Right renal pelvis (tissue), 4 donors: ENCODE measurements at regions not wholly inside any gene's neighbourhood (a gene's known extent, or its start where the extent isn't known, plus 50 kb on each side); places are given as distances from the start of the nearest gene placed in this dataset.

ENCODE experiments used
- DNase-seq, 4 donors: peaks; one replicate each; pipeline ENCODE4 v3.0.0-alpha.2; 2013; ENCODE audit warnings: low read depth in 4 of 4, low spot score in 3 of 4, missing footprints in 1 of 4

DNA sequence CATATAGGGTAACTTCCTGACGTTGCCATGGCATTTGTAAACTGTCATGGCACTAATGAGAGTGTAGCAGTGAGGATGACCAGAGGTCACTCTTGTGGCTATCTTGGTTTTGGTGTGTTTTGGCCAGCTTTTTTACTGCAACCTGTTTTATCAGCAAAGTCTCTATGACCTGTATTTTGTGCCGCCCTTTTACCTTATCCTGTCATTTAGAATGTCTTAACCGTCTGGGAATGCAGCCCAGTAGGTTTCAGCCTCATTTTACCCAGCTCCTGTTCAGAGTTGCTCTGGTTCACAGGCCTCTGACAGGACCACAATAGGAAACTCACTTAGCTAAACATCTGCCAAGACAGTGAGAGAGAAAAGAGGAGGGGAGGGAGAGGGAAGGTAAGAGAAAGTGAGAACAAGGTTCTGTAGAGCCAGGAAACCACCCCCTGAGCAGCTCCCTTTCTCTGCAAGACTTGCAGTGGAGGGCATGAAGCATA, 64.8 kb upstream of the PLEKHG3 start:
- no peak for DNase-seq

DNA sequence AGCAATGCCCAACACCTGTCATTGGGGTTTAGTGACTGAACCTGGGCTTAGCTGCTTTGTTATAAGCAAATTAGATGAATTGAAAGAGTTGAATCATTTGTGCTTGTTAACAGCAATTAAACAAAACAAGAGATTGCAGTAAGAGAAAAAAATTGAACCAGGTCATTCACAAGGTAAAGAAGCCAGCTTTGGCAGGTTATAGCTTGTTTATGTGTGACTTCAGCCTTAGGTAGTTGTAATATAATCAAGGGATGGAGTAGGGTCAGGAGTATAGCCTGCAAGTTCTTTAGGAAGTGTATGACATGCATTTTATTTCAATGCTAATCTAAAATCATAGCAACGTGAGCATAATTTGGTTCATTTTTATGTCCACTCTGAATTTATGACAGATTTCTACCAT, 63.4 kb upstream of the PLEKHG3 start:
- DNase-seq, result no peak

DNA sequence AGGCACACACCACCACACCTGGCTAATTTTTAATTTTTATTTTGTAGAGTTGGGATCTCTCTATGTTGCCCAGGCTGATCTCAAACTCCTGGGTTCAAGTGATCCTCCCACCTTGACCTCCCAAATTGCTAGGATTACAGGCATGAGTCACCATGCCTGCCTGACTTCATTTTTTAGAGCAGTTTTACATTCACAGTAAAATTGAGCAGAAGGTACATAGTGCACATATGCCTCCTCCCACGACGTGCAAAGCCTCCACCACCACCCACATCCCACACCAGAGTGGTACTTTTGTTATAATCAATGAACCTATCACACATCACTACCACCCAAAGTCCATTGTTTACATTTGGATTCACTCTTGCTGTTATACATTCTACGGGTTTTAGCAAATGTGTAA, 62.5 kb upstream of the PLEKHG3 start:
- no peak for DNase-seq

DNA sequence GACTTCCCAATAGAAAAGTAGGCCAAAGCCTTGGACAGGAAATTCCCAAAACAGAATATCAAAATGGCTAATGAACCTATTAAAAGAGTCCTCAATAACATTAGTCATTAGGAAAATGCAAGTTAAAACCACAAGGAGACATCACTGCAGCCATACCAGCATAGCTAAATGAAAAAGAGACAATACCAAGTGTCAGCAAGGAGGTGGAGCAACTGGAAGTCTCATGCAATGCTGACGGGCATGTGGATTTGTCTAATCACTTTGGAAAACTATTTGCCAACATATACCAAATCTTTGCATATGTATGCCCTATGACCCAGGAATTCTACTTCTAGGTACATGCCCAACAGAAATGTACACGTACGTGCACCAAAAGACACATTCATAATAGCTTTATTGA, 60.5 kb upstream of the PLEKHG3 start:
- no peak for DNase-seq

DNA sequence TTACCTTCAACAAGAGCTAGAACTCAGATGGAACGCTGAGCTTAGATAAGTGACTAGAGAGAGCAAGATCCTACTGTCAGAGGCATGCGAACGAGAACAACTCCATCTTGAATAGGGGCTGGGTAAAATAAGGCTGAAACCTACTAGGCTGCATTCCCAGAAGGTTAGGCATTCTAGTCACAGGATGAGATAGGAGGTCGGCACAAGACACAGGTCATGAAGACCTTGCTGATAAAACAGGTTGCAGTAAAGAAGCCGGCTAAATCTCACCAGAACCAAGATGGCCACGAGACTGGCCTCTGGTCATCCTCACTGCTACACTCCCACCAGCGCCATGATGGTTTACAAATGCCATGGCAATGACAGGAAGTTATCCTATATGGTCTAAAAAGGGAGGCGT, 59.6 kb upstream of the PLEKHG3 start:
- no peak for DNase-seq

DNA sequence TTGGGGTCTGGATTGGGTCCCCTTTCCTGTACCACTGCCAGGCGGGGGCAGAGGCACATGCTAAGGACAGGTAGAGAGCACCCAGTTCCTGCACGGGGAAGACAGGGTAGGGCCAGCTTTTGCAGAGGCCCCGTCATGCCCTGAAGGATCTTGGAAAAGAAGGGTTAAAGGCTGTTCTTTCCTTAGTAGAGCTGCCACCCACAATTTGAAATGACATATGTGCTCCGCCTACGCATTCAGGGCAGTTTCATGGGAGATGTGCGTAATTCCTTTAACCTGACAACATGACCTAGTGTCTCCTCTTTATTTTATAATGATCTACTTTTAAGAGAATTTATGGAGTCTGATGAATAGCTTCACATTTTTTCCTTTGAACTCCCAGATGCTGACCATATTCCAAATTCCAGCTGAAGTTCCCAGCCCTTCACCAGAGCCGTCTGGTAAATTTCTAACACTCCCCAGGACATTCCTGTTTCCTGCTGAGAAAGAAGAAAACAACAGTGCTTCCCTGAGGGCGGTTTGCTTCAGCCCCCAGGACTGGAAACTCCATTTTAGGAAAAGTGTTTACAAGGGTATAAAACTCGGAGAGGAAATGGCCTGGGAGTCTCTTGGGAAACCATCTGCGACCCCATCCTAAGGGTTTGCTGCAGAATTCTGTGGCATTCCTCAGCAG, 58.9 kb upstream of the PLEKHG3 start:
- peak; percentile 55 to 86 (median 72) for DNase-seq

DNA sequence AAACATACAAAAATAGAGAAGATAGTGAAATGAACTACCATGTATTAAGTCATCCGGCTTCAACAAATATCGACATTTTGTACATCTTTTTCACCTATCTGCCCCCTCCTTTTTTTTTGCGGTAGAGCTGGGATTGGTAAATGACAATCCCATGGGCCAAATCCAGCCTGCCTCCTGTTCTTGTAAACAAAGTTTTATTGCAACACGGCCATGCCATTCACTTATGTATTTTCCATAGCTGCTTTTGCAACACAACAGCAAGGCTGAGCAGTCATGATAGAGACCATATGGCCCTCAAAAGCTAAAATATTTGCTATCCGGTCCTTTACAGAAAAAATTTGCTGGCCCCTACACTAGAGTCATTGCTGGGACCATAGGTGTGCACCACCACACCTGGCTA, 58.1 kb upstream of the PLEKHG3 start:
- no peak for DNase-seq

DNA sequence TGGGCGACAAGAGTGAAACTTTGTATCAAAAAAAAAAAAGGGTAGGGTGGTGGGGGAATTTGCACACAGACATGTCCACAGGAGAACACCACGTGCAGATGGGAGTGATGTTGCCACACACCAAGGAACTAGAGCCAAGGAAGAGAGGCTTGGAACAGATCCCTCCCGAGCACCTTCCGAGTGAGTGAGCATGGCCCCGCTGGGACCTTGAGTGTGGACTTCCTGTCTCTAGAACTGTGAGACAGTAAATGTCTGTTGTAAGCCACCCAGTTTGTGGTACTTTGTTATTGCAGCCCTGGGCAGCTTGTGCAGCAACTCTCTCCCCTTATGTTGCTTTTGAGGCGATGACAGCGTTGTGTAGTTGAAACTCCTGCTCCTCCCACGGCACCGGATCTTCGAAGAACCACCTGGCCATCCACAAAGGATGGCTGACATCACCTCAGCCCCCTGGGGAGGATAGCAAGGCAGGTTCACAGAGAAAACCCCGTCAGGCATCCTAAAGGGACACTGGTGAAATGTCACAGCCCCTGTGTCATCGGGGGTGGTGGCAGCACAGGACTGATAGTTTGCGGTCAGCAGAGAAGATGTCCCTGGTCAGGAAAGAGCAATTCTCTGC, 54.7 kb upstream of the PLEKHG3 start:
- DNase-seq, result no peak

DNA sequence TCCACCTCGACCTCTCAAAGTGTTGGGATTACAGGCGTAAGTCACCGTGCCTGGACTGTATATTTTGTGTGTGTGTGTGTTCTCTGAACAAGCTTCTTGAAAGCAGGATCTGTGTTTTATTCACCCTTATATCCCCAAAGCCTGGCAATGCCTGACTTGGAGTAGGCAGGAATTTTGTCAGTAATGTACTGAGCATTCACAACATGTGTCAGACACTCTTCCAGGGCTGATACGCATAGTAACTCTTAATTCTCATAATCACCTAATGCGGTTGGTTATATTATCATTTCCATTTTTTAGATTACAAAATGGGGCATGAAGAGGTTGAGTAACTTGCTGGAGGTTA, 50.4 kb upstream of the PLEKHG3 start:
- no peak for DNase-seq

DNA sequence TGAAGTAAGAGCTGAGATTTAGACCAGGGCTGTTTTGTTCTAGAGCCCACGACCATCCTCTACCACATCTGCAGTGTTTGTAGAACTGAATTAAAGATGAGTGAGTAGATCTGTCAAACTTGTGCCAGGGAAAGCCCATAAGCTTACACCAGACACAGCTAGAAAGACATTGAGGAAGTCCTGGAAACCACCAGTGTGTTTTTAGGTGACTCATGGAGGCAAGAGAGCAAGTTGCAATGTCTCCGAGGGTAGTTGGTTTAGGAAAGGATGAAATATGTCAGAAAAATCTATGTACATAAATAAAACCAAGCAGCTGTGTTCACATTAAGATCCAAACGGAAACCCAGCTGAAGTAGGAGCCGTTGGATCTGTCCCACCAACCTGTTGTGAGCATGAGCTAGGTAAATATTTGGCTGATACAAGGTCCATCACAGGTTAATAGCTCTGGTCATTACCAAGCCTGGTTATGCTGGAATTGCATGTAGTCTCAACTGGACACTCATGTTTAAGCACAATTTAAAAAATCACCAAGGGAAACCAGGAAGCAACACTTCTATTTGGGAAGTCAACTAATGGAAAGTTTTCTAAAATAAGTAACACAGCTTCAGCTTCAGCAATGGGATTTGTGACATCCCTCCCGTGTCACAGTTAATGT, 49.9 kb upstream of the PLEKHG3 start:
- DNase-seq, result no peak
